Body of pancreas (tissue), 4 donors: ENCODE measurements at regions not wholly inside any gene's neighbourhood (a gene's known extent, or its start where the extent isn't known, plus 50 kb on each side); places are given as distances from the start of the nearest gene placed in this dataset.

Experiments used
- CTCF ChIP-seq, 7 experiments: fragments of 450-650 bp in 4 of 7; fragments of 200-600 bp in 3 of 7; sonication (generic) in 3 of 7; IDR thresholded peaks; one replicate each; pipeline ENCODE4 v1.5.1; 2016 to 2019; ENCODE audit warnings: antibody characterized with exemption in 7 of 7
- POLR2A ChIP-seq, 3 donors: fragments of 450-650 bp; IDR thresholded peaks; one replicate each; pipeline ENCODE4 v1.6.1; 2016; ENCODE audit warnings: antibody characterized with exemption in 3 of 3, mild to moderate bottlenecking in 2 of 3

GRCh38 chr18:69257861-69258458 is 142.7 kb upstream of the DOK6 start:
- TF ChIP-seq CTCF (IDR thresholded peaks at IDR 0.05), result no peak
- TF ChIP-seq POLR2A (IDR thresholded peaks at IDR 0.05), result no peak
